UCSD-AML1 (cell line): ENCODE measurements at regions not wholly inside any gene's neighbourhood (a gene's known extent, or its start where the extent isn't known, plus 50 kb on each side); places are given as distances from the start of the nearest gene placed in this dataset.
A peak's percentile ranks its signal among the peaks of the same experiment; 100 is the strongest.

ENCODE experiments used
- DNase-seq: peaks from one replicate; lab custom pipeline; 2025; ENCODE audit not compliant: unreplicated experiment; lab: John Stamatoyannopoulos, UW

DNA sequence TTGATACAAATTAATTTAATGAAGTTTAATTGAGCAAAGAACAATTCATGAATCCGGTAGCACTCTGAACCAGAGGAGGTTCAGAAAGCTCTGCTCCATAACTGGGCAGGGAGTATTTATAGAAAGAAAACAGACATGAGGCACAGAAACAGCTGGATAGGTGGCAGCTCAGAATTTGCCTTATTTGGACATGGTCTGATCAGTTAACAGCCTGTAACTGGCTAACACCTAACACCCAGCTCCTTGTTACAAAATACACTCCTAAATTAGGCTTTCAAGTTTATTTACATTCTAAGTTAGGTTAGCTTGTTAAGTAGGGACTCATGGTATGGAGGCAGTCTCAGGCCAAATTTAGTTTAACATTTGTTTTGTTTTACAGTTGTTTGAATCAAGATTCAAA lies 67.8 kb upstream of the TMCC3 start:
- no peak for DNase-seq

GRCh38 chr12:94717656-94718055 lies 67.3 kb upstream of the TMCC3 start:
- DNase-seq = no peak

DNA sequence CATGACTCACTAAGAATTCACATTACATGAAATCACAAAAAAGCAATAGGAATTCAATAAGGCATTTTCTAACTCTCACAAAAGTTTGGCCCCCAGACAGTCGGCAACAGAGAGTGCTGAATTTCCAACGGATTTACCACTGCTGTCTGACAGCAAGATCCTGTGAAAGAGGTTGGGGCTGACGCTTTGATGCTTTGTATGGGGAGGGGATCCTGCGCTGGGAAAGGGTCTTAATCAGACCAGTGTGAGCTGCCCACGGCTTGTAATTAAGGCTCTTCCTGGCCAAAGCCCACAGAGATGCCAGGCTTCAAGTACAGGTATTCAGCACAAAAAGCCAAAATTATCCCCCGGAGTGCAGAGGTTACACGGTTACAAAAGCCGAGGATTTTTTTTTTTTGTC lies 66.8 kb upstream of the TMCC3 start:
- DNase-seq = no peak

GRCh38 chr12:94716339-94716738 lies 66.0 kb upstream of the TMCC3 start:
- no peak for DNase-seq

- DNase-seq = no peak
These were observed 64.2 kb upstream of the TMCC3 start for GRCh38 chr12:94714378-94715114.

DNA sequence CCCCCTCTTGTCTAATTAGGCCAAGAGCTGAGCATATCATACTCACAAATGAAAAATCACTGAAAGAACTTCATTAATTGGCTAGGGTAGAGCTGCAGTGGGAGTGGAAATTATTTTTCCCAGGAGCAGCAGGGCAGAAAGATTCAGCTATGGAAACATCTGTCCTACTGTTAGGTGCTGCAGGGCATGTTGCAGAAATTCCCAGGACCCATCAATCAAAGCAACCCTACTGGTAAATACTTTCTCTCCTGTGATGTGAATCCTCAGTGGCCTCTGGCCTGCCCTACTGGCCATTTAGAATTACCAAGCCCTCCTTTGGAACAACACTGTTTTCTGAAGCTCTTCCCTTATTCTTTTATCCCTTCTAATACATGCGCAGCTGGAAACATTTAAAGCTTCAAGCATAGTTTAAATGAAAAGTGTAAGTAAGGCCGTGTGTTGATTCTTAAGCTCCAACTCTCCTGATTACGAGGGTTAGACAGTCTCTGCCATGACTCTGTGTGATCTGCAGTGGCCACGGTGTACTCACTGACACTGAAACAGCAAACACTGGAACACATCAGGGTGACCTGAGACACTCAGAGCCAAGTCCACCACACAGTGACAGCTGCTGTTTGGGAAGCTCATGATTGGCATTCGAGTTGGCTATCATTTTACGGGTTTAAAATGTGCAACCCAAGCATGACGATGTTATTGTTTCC lies 62.6 kb upstream of the TMCC3 start:
- no peak for DNase-seq

GRCh38 chr12:94710933-94711332 lies 60.6 kb upstream of the TMCC3 start:
- peak; percentile 23 for DNase-seq

- no peak for DNase-seq
These were observed 57.5 kb upstream of the TMCC3 start for GRCh38 chr12:94707892-94708291.

GRCh38 chr12:94707036-94707435 lies 56.7 kb upstream of the TMCC3 start:
- DNase-seq = no peak

- DNase-seq = no peak
These were observed 55.9 kb upstream of the TMCC3 start for GRCh38 chr12:94706250-94706661.

GRCh38 chr12:94705676-94706075 lies 55.3 kb upstream of the TMCC3 start:
- no peak for DNase-seq

DNA sequence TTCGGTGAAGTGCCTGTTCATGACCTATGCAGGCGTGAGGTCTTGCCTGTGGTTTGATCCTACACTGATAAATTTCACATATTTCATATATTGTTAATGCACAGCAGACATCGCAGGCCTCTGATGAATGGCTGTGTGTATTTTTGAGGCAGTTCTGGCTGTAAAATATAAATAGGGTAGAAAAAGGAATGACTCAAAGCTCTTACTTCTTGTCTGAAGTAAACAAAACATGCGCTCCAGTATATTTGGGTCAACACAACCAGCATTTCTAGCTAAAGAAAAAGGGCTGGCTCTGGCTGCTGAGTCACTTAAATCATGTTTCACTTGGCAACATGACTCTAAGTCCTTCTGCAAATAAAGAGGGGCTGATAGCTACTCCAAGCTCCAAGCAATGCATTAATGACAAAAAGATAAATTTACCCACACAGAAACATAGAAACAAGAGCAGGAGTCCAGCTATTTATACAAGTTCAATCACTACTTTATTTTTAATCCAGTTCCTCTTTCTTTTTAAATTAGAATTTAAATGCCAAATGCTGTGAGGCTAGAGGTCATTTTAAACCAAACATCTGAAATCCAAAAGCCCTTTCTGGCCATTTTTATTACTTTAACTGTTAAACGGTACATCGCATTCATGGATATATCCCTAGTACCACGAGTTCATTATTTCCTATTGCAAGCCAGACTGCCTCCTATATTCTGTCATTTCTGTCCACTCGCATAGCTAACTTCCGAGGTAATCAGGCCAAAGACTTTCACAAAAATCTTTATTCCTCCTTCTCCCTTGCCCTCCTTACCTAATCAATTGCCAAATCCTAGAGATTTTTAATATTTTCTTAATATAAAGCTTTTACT lies 54.3 kb upstream of the TMCC3 start:
- no peak for DNase-seq

GRCh38 chr12:94702696-94703095 lies 52.3 kb upstream of the TMCC3 start:
- DNase-seq = no peak

DNA sequence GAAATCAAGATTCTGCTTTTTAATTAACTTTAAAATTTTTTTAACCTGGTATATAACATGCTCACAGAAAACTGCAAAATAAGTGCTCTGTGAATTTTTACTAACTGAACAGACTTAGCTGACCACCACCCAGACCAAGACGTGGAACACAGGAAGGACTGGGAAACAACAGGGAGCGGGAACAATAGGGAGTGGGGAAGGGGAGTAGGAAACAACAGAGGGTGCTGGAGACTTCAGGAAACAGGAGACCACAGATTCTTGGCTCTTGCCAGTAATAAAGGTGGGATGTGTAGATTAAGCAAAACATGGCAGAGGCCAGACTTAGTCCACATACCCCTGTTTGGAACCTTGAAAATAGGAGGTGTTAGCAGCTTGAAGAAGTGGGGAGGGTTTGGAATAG lies 51.4 kb upstream of the TMCC3 start:
- DNase-seq = no peak

DNA sequence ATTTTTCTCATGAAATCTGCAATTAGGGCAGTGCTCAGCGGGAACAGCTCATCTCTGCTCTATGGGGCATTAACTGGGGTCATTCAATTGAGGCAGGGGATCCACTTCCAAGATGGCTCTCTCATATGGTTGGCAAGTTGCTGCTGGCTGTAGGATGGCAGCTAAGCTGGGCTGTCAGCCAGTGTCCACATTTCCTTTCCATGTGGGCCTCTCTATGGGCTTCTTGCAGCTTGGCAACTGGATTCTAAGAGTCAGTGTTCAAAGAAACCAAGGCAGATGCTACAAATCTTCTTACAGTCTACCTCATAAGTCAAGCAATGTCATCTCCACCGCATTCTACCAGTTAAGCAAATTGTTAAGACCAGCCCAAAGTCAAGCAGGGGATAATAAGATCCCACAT lies 50.3 kb upstream of the TMCC3 start:
- DNase-seq = no peak
